ENCODE measurements at regions not wholly inside any gene's neighbourhood (a gene's known extent, or its start where the extent isn't known, plus 50 kb on each side); places are given as distances from the start of the nearest gene placed in this dataset.

GRCh38 chr2:142678164-142678563 is 199.3 kb upstream of the KYNU start:
- DNase-seq (ENCODE audit: low read depth), result no peak
- FAIRE-seq, result no peak
- TF ChIP-seq CTCF (IDR thresholded peaks at IDR 0.05; ENCODE audit: insufficient read depth, low read length, severe bottlenecking), result no peak
- Histone ChIP-seq H3K27me3 (ENCODE audit: control insufficient read depth, insufficient read depth, low read length) (no peaks in the 10 kb centered on the region), H3K4me3 (ENCODE audit: low read depth, low read length) (no peak overlapping the region), H3K36me3 (ENCODE audit: control insufficient read depth, insufficient read depth, low read length) (no peaks in the 10 kb centered on the region)

GRCh38 chr2:142675398-142675797 is 202.1 kb upstream of the KYNU start:
- Histone ChIP-seq H3K27me3 (ENCODE audit: control insufficient read depth, insufficient read depth, low read length) (no peaks in the 10 kb centered on the region), H3K4me3 (ENCODE audit: low read depth, low read length) (no peak overlapping the region), H3K36me3 (ENCODE audit: control insufficient read depth, insufficient read depth, low read length) (no peaks in the 10 kb centered on the region)
- FAIRE-seq (no peak), DNase-seq (ENCODE audit: low read depth) (no peak)
- no peak for TF ChIP-seq CTCF (IDR thresholded peaks at IDR 0.05; ENCODE audit: insufficient read depth, low read length, severe bottlenecking)

- H3K27me3 ChIP-seq (ENCODE audit: control insufficient read depth, insufficient read depth, low read length), result no peaks in the 10 kb centered on the region
- H3K36me3 ChIP-seq (ENCODE audit: control insufficient read depth, insufficient read depth, low read length), result no peaks in the 10 kb centered on the region
- H3K4me3 ChIP-seq (ENCODE audit: low read depth, low read length), result no peak overlapping the region
- DNase-seq (ENCODE audit: low read depth) (no peak), FAIRE-seq (no peak)
- no peak for TF ChIP-seq CTCF (IDR thresholded peaks at IDR 0.05; ENCODE audit: insufficient read depth, low read length, severe bottlenecking)
Measured at GRCh38 chr2:142673836-142674235, 203.6 kb upstream of the KYNU start.

GRCh38 chr2:142672698-142673097 is 204.8 kb upstream of the KYNU start:
- H3K27me3 ChIP-seq (ENCODE audit: control insufficient read depth, insufficient read depth, low read length), result no peaks in the 10 kb centered on the region
- no peak for FAIRE-seq
- H3K36me3 ChIP-seq (ENCODE audit: control insufficient read depth, insufficient read depth, low read length), result no peaks in the 10 kb centered on the region
- no peak overlapping the region for H3K4me3 ChIP-seq (ENCODE audit: low read depth, low read length)
- DNase-seq (ENCODE audit: low read depth), result no peak
- TF ChIP-seq CTCF (IDR thresholded peaks at IDR 0.05; ENCODE audit: insufficient read depth, low read length, severe bottlenecking), result no peak

GRCh38 chr2:142670362-142670761 is 207.1 kb upstream of the KYNU start:
- Histone ChIP-seq H3K27me3 (ENCODE audit: control insufficient read depth, insufficient read depth, low read length) (no peaks in the 10 kb centered on the region), H3K4me3 (ENCODE audit: low read depth, low read length) (no peak overlapping the region), H3K36me3 (ENCODE audit: control insufficient read depth, insufficient read depth, low read length) (no peaks in the 10 kb centered on the region)
- FAIRE-seq, result no peak
- DNase-seq (ENCODE audit: low read depth), result no peak
- TF ChIP-seq CTCF (IDR thresholded peaks at IDR 0.05; ENCODE audit: insufficient read depth, low read length, severe bottlenecking), result no peak

GRCh38 chr2:142668420-142668819 is 209.0 kb upstream of the KYNU start:
- FAIRE-seq (no peak), DNase-seq (ENCODE audit: low read depth) (peak; percentile 32)

More at GRCh38 chr2:142668420-142668819, 209.0 kb upstream of the KYNU start:
- no peak overlapping the region for H3K4me3 ChIP-seq (ENCODE audit: low read depth, low read length)
- no peak for TF ChIP-seq CTCF (IDR thresholded peaks at IDR 0.05; ENCODE audit: insufficient read depth, low read length, severe bottlenecking)
- no peaks in the 10 kb centered on the region for H3K36me3 ChIP-seq (ENCODE audit: control insufficient read depth, insufficient read depth, low read length)
- no peaks in the 10 kb centered on the region for H3K27me3 ChIP-seq (ENCODE audit: control insufficient read depth, insufficient read depth, low read length)

Measured in bronchial epithelial cell (primary cell).